Activated CD8-positive, alpha-beta memory T cell treated with anti-CD3 and anti-CD28 coated beads, Interleukin-2, amount 10 ng/mL, durations not matched to agents 7 days and 5 days (primary cell): ENCODE measurements at regions not wholly inside any gene's neighbourhood (a gene's known extent, or its start where the extent isn't known, plus 50 kb on each side); places are given as distances from the start of the nearest gene placed in this dataset.
"Not testable (repeated sequence)": the region's sequence is repeated elsewhere in the genome, so short reads cannot be mapped to it uniquely, and the experiment has no call there.

Experiments
- ATAC-seq: fragments of 150-1000 bp; cut with Tn5 transposase; one replicate; pipeline ENCODE4 v1.10.0; 2021; ENCODE audit warnings: moderate library complexity
- CTCF ChIA-PET: fragments of 350-600 bp; sonication (Branson Sonifier 250); formaldehyde crosslinking; loops from one replicate; lab custom pipeline; 2021; ENCODE audit warnings: antibody characterized with exemption; lab: Charles Lee
- DNase-seq: peaks from one replicate; pipeline ENCODE4 v3.0.0-alpha.2; 2020
- H3K27ac Mint-ChIP-seq: one replicate; pipeline ENCODE4 v1.8.0; 2021; ENCODE audit warnings: mild to moderate bottlenecking, mixed read lengths
- H3K27me3 Mint-ChIP-seq: one replicate; pipeline ENCODE4 v1.8.0; 2021; ENCODE audit warnings: mixed read lengths
- H3K36me3 Mint-ChIP-seq: one replicate; pipeline ENCODE4 v1.8.0; 2021; ENCODE audit warnings: mild to moderate bottlenecking, mixed read lengths
- H3K4me1 Mint-ChIP-seq: one replicate; pipeline ENCODE4 v1.8.0; 2021; ENCODE audit warnings: mixed read lengths
- H3K4me3 Mint-ChIP-seq: one replicate; pipeline ENCODE4 v1.8.0; 2021; ENCODE audit warnings: mild to moderate bottlenecking, moderate library complexity, mixed read lengths
- H3K9me3 Mint-ChIP-seq: one replicate; pipeline ENCODE4 v1.8.0; 2022; ENCODE audit warnings: low read depth, mixed read lengths

DNA sequence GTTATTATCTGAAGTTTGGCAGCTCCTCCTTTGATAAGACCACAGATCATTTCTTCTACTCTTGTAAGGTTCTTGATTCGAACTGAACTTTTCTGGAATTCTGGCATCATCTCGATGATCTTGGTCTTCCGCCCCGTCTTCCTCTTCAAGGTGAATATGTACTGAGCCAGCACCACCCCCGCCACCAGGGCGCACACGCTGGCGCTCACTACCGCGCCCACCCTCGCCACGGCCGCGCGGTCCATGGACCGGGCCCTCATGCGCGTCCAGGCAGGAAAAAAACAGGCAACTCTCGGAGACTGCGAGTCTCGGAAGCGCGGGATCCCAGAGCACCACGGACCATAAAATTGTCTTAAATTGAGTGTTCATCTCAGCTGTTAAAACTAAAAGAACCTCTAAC lies 458.4 kb upstream of the NDST3 start:
- CTCF ChIA-PET = no interaction called here
- Mint-ChIP-seq H3K36me3 (no peaks in the 10 kb centered on the region), H3K9me3 (peaks cover 7% of the 10 kb centered on the region), H3K27me3 (no peaks in the 10 kb centered on the region), H3K27ac (no peak overlapping the region), H3K4me3 (no peak overlapping the region), H3K4me1 (no peaks in the 10 kb centered on the region)
- DNase-seq (no peak), ATAC-seq (no peak)

DNA sequence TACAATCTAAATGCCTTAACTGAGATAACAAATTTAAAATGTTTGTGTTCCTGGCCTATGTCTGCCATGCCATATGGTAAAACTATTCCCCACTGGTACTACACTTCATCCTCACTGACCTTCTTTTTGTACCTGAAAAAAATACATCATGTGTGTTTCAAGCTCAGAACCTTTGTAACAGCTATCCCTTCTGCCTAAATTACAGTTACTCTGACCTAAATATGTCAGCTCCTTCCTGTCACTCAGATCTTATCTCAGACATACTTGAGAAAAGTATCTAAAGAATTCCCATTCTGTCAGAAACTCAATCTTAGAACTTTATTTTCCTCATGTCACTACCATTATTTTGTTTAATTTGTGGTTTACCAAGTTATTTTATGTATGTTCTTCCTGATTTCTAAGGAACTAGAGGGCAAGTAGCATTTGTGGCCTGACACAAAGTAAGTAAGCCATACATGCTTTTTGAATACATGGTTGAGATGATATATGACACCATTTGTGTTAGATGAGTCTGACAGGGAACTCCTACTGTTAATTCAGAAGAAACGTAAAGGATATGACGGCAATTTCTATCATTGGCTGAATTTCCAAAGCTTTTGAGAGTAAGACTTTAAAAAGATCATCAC lies 456.5 kb upstream of the NDST3 start:
- Mint-ChIP-seq H3K9me3 (peaks cover 7% of the 10 kb centered on the region), H3K4me1 (no peaks in the 10 kb centered on the region), H3K27me3 (no peaks in the 10 kb centered on the region), H3K4me3 (no peak overlapping the region), H3K36me3 (no peaks in the 10 kb centered on the region), H3K27ac (no peak overlapping the region)
- ATAC-seq (no peak), DNase-seq (no peak)
- CTCF ChIA-PET = no interaction called here

DNA sequence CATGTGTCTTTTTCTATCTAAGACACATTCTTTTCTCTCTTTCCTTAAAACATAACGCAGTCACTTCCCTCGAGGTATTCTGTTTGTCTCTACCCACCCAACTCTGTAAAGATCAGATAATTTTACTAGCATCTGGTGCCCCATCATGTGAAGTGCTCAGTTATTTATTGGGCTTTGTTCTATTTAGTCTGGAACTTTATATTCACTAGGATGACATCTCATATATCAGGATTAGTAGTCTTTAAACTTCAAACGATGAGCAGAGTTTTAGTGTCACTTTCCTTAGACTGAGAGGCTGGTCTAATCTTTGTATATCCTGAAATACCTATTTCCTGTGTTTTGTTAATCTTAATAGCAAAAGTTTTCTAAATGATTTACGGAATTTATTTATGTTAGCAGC lies 445.5 kb upstream of the NDST3 start:
- Mint-ChIP-seq H3K4me3 (no peak overlapping the region), H3K9me3 (peaks cover 2% of the 10 kb centered on the region), H3K27ac (no peak overlapping the region), H3K27me3 (no peaks in the 10 kb centered on the region), H3K36me3 (no peaks in the 10 kb centered on the region), H3K4me1 (no peaks in the 10 kb centered on the region)
- ATAC-seq (no peak), DNase-seq (no peak)
- CTCF ChIA-PET = no interaction called here

DNA sequence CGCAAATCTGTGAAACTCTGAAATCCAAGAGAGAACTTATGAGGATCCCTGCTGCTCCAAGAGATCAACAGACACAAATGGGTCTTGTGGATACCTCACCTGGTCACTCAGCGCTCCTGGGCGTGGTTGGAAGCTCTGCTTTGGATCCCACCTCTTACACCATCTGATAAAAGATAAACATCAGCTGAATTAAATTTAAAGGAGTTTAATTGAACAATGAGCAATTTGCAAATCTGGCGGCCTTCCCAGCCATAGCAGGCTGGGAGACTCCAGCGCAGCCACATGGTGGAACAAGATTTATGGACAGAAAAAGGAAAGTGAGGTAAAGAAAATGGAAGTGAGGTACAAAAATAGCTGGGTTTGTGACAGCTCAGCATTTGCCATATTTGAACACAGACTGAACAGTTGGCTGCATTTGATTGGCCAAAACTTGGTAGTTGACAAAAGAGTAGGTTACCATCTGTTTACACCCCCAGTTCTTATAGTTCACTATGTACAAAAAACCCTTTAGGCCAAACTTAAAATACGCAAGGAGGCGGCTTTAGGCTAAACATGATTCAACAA lies 437.3 kb upstream of the NDST3 start:
- Mint-ChIP-seq H3K4me1 (no peaks in the 10 kb centered on the region), H3K27ac (no peak overlapping the region), H3K36me3 (no peaks in the 10 kb centered on the region), H3K27me3 (no peaks in the 10 kb centered on the region), H3K4me3 (no peak overlapping the region), H3K9me3 (peaks cover 5% of the 10 kb centered on the region)
- CTCF ChIA-PET = no interaction called here
- DNase-seq = no peak
- no peak for ATAC-seq

DNA sequence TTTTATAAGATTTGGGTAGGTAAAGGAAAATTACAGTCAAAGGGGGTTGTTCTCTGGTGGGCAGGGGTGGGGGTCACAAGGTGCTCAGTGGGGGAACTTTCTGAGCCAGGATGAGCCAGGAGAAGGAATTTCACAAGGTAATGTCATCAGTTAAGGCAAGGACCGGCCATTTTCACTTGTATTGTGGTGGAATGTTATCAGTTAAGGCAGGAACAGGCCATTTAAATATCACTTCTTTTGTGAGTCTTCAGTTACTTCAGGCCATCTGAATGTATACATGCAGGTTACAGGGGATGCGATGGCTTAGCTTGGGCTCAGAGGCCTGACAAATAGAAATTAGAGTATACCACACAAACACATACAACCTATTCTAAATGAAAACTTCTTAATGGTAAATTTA lies 434.9 kb upstream of the NDST3 start:
- H3K4me3 Mint-ChIP-seq, H3K36me3 Mint-ChIP-seq, CTCF ChIA-PET: not testable (repeated sequence)

DNA sequence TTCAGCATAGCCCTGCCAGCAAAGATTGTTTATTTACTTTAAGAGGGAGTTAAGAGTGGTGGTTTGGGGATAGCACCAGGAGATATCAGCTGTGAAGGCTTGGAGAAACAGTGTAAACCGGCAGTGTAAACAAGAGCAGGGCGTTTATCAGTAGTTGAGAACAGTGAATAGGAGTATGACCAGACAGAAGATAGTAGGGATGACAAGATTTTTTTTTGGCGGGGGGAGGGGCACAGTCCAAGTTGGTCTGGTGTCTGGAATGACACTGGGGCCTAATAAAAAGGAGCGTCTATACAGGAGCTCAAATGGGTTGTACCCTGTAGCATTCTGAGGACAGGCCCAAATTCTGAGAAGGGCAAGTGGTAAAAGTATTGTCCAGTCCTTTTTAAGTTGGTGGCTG lies 433.4 kb upstream of the NDST3 start:
- H3K9me3 Mint-ChIP-seq, H3K4me3 Mint-ChIP-seq, H3K4me1 Mint-ChIP-seq, DNase-seq, CTCF ChIA-PET, H3K27me3 Mint-ChIP-seq, H3K27ac Mint-ChIP-seq, ATAC-seq, H3K36me3 Mint-ChIP-seq: not testable (repeated sequence)

More for the DNA sequence above, 434.9 kb upstream of the NDST3 start:
- DNase-seq, ATAC-seq, H3K27me3 Mint-ChIP-seq, H3K9me3 Mint-ChIP-seq, H3K4me1 Mint-ChIP-seq, H3K27ac Mint-ChIP-seq: not testable (repeated sequence)

DNA sequence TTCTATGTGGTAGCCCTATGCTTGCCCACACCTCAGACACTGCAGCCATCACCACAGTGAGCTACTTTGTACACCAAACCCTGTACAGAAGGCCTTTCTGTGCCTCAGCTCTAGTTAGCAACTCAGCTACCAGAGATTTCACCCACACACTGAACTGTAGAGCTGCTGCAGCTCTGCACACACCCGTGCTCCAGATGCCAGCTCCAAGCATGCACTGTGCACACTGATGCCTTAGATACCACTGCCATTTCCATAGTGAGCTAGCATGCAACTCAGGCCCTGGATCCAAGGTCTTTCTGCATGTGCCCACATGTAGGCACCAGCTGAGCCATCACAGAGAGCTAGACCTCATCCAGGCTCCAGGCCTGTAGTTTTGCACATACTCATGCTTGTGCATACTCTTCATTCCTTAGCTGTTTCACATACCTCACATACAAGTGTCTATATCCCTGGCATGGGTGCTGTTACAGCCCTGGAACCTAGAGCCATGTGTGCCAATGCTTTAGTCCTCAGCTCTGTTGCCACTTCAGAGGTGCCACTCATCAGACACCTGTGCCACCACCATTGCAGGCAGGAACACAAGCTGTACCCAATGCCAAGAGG lies 423.5 kb upstream of the NDST3 start:
- no peaks in the 10 kb centered on the region for H3K27me3 Mint-ChIP-seq
- H3K4me3 Mint-ChIP-seq = no peak overlapping the region
- no peaks in the 10 kb centered on the region for H3K4me1 Mint-ChIP-seq
- DNase-seq (no peak), ATAC-seq (no peak)
- no peaks in the 10 kb centered on the region for H3K36me3 Mint-ChIP-seq
- CTCF ChIA-PET = no interaction called here
- no peaks in the 10 kb centered on the region for H3K9me3 Mint-ChIP-seq
- H3K27ac Mint-ChIP-seq = no peak overlapping the region

DNA sequence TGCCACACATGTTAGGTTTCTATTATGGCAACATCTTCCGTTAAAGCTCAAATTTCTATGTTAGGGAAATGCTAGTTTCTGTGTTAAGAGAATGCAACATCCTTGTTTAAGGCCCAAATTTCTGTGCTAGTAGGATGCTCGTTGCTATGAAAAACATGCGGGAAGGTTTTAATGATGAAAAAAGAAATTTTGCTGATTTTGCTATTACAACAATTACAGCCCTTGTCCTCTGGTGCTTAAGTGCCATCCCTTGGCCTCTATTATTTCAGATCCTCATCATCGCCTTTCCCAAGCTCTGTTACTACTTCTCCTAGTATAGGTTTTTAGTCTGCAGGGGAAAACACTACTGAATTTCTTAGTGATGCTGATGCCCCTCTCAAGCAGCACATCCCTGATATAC lies 412.6 kb upstream of the NDST3 start:
- CTCF ChIA-PET = no interaction called here
- ATAC-seq (no peak), DNase-seq (no peak)
- Mint-ChIP-seq H3K27ac (no peak overlapping the region), H3K27me3 (no peaks in the 10 kb centered on the region), H3K4me1 (no peaks in the 10 kb centered on the region), H3K9me3 (peaks cover 2% of the 10 kb centered on the region), H3K36me3 (no peaks in the 10 kb centered on the region), H3K4me3 (no peak overlapping the region)

DNA sequence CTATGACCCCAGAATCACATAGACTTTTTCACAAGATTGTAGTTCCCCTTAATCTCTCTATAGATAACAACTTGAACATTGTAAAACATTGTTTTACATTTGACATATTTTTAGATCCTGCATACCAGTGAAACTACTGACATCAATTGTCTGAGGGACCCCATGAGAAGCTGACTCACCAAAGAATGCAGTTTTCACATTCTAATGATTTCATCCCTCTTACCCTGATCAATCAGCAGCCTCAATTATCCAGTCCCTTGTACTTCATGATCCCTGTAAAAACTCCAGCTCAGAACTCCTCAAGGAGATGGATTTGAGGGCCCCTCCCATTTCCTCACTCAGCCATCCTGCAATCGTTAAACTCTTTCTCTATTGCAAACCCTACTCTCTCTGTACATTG lies 411.0 kb upstream of the NDST3 start:
- Mint-ChIP-seq H3K4me3 (no peak overlapping the region), H3K27me3 (no peaks in the 10 kb centered on the region), H3K27ac (no peak overlapping the region), H3K36me3 (no peaks in the 10 kb centered on the region), H3K9me3 (peaks cover 2% of the 10 kb centered on the region), H3K4me1 (no peaks in the 10 kb centered on the region)
- CTCF ChIA-PET = no interaction called here
- ATAC-seq = no peak
- DNase-seq = no peak

DNA sequence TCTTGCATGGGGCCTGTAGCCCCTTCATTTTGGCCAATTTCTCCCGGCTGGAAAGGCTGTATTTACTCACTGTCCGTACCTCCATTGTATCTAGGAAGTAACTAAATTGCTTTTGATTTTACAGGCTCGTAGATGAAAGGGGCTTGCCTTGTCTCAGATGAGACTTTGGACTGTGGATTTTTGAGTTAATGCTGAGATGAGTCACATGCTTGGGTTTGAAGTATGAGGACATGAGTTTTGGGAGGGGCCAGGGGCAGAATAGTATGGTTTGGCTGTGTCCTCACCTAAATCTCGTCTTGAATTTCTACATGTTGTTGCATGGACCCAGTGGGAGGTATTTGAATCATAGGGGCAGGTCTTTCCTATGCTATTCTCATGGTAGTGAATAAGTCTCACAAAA lies 407.6 kb upstream of the NDST3 start:
- no peaks in the 10 kb centered on the region for H3K4me1 Mint-ChIP-seq
- CTCF ChIA-PET = no interaction called here
- no peak overlapping the region for H3K27ac Mint-ChIP-seq
- no peaks in the 10 kb centered on the region for H3K36me3 Mint-ChIP-seq
- ATAC-seq (no peak), DNase-seq (no peak)
- no peaks in the 10 kb centered on the region for H3K27me3 Mint-ChIP-seq
- no peak overlapping the region for H3K4me3 Mint-ChIP-seq
- H3K9me3 Mint-ChIP-seq = peaks cover 2% of the 10 kb centered on the region

DNA sequence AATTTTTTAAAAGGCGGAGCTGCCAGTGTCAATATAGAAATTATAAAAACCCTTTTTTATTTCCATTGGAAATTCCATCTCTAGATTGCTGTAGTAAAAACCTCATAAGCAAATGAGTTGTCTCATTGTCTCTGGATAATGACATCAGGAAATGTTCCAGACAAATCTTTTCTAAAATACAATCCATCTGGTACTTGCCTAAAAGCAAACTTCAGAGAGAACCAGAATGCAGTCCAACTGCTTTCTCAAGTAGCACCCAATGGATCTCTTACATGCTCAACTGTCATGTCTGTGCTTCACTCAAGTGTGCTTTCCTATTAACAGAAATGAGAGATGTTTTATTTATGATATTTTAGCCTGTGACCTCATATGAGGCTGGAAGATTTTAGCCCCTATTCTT lies 399.6 kb upstream of the NDST3 start:
- Mint-ChIP-seq H3K27me3 (no peaks in the 10 kb centered on the region), H3K9me3 (peaks cover 2% of the 10 kb centered on the region), H3K27ac (no peak overlapping the region), H3K4me3 (no peak overlapping the region), H3K36me3 (no peaks in the 10 kb centered on the region), H3K4me1 (no peaks in the 10 kb centered on the region)
- ATAC-seq = no peak
- CTCF ChIA-PET = no interaction called here
- DNase-seq = no peak

DNA sequence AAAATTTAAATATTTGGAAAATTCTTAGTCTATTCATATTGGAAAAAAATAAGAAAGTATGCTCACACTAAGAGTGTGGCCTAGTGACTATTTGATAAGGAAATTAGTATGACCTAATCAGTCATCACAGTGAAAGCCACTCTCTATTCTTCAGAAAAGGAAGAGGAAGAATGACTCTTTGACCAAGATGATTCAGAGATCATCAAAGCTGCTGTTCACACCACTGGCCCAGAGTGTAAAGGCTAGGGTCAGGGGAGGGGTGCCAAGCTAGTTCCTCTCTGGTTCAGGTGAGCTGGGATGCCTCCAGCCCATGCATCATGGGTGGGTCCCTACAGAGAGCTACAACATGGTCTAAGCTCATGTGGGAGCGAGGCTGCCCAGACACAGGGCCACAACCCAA lies 396.9 kb upstream of the NDST3 start:
- DNase-seq (no peak), ATAC-seq (no peak)
- Mint-ChIP-seq H3K4me3 (no peak overlapping the region), H3K4me1 (no peaks in the 10 kb centered on the region), H3K27ac (no peak overlapping the region), H3K9me3 (no peaks in the 10 kb centered on the region), H3K36me3 (no peaks in the 10 kb centered on the region), H3K27me3 (no peaks in the 10 kb centered on the region)
- CTCF ChIA-PET = no interaction called here

DNA sequence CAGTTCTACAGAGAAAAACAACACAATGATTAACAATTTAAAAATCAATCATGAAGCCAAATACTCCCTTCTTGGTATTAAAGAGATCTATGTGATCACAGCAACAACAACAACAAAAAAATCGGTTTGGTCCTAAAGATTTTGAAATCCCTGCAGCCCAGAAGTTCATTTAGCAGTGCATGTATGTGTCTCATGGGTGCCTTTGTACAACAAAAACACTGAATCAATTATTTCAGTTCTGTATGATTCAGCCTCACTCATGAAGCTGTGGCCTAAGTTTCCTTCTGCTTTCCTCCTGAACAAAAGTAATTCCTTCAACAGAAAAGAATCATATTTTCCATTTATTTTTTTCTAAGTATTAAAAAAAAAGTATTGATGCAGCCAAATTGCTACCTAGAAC lies 393.4 kb upstream of the NDST3 start:
- Mint-ChIP-seq H3K27ac (no peak overlapping the region), H3K4me3 (no peak overlapping the region)
- CTCF ChIA-PET = no interaction called here

DNA sequence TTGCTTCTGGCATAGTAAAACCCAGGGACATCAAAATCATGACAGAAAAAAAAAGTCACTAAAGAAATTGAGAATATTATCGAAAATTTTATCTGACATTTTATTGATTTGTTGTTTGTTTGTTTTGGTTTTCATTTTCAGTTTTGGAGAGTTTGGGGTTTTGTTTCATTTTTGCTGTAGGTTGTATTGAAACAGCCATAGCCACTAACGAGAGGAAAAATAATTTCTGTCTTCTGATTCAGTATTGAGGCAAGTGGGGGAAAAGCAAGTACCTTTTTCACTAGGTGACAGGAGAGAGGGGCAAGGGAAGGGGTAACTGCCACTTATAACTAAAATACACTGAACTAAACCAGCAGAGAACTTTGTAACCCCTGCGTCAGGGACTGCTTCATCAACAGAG lies 392.8 kb upstream of the NDST3 start:
- Mint-ChIP-seq H3K27ac (no peak overlapping the region), H3K4me3 (no peak overlapping the region), H3K36me3 (no peaks in the 10 kb centered on the region), H3K27me3 (no peaks in the 10 kb centered on the region), H3K9me3 (peaks cover 2% of the 10 kb centered on the region), H3K4me1 (no peaks in the 10 kb centered on the region)
- DNase-seq (no peak), ATAC-seq (no peak)
- CTCF ChIA-PET = no interaction called here

More for the DNA sequence above, 393.4 kb upstream of the NDST3 start:
- no peaks in the 10 kb centered on the region for H3K36me3 Mint-ChIP-seq
- H3K9me3 Mint-ChIP-seq = peaks cover 2% of the 10 kb centered on the region
- no peak for DNase-seq
- ATAC-seq = no peak
- no peaks in the 10 kb centered on the region for H3K4me1 Mint-ChIP-seq
- no peaks in the 10 kb centered on the region for H3K27me3 Mint-ChIP-seq
